ENCODE measurements at regions not wholly inside any gene's neighbourhood (a gene's known extent, or its start where the extent isn't known, plus 50 kb on each side); places are given as distances from the start of the nearest gene placed in this dataset.

DNA sequence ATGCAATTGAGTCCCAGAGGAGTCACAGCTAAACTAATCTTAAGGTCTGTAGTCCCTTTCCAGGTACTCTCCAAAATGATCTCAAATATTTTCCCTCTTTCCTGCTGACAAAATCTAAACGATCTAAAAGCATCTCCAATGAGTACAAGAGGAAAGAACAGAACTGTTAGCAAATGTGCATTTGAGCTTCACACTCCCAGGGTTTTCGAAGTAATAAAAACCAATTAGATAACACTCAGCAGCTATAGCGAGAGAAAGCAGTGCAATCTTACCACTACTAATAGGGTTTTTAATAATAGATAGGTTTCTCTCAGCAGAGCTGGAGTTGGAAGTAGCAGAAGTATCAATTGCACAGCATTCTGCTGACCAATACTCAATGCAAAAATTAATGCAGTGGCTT, 995.4 kb downstream of the TUSC7 start (continued):
- TF ChIP-seq, protein P1, sequence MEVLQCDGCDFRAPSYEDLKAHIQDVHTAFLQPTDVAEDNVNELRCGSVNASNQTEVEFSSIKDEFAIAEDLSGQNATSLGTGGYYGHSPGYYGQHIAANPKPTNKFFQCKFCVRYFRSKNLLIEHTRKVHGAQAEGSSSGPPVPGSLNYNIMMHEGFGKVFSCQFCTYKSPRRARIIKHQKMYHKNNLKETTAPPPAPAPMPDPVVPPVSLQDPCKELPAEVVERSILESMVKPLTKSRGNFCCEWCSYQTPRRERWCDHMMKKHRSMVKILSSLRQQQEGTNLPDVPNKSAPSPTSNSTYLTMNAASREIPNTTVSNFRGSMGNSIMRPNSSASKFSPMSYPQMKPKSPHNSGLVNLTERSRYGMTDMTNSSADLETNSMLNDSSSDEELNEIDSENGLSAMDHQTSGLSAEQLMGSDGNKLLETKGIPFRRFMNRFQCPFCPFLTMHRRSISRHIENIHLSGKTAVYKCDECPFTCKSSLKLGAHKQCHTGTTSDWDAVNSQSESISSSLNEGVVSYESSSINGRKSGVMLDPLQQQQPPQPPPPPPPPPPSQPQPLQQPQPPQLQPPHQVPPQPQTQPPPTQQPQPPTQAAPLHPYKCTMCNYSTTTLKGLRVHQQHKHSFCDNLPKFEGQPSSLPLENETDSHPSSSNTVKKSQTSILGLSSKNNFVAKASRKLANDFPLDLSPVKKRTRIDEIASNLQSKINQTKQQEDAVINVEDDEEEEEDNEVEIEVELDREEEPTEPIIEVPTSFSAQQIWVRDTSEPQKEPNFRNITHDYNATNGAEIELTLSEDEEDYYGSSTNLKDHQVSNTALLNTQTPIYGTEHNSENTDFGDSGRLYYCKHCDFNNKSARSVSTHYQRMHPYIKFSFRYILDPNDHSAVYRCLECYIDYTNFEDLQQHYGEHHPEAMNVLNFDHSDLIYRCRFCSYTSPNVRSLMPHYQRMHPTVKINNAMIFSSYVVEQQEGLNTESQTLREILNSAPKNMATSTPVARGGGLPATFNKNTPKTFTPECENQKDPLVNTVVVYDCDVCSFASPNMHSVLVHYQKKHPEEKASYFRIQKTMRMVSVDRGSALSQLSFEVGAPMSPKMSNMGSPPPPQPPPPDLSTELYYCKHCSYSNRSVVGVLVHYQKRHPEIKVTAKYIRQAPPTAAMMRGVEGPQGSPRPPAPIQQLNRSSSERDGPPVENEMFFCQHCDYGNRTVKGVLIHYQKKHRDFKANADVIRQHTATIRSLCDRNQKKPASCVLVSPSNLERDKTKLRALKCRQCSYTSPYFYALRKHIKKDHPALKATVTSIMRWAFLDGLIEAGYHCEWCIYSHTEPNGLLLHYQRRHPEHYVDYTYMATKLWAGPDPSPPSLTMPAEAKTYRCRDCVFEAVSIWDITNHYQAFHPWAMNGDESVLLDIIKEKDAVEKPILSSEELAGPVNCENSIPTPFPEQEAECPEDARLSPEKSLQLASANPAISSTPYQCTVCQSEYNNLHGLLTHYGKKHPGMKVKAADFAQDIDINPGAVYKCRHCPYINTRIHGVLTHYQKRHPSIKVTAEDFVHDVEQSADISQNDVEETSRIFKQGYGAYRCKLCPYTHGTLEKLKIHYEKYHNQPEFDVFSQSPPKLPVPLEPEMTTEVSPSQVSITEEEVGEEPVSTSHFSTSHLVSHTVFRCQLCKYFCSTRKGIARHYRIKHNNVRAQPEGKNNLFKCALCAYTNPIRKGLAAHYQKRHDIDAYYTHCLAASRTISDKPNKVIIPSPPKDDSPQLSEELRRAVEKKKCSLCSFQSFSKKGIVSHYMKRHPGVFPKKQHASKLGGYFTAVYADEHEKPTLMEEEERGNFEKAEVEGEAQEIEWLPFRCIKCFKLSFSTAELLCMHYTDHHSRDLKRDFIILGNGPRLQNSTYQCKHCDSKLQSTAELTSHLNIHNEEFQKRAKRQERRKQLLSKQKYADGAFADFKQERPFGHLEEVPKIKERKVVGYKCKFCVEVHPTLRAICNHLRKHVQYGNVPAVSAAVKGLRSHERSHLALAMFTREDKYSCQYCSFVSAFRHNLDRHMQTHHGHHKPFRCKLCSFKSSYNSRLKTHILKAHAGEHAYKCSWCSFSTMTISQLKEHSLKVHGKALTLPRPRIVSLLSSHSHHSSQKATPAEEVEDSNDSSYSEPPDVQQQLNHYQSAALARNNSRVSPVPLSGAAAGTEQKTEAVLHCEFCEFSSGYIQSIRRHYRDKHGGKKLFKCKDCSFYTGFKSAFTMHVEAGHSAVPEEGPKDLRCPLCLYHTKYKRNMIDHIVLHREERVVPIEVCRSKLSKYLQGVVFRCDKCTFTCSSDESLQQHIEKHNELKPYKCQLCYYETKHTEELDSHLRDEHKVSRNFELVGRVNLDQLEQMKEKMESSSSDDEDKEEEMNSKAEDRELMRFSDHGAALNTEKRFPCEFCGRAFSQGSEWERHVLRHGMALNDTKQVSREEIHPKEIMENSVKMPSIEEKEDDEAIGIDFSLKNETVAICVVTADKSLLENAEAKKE (CRISPR knock-in tag; IDR thresholded peaks at IDR 0.05), result no peak
- TF ChIP-seq EZH2phosphoT487 (IDR thresholded peaks at IDR 0.05; ENCODE audit: unreplicated experiment) (no peak), CREB1 (CRISPR knock-in tag; IDR thresholded peaks at IDR 0.05; ENCODE audit: low read depth) (no peak)

DNA sequence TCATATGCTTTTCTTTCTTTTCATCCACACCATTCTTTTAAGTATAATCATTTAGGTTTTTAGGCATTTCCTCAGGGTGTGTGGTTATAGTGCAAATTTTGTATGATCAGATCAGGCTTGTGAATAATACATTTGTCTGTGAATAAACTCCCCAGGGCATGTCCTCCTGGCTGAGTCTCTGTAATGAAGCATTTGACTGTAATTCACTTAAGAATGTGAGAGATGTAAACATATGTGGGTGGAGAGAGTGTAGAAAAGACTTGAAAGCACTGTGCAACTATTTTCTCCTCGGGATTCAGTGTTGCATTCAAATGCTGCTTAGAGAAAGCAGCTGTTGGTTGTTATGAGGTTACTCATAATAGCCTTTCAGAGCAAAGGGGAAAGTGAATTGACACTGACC, 996.5 kb downstream of the TUSC7 start:
- ATAC-seq, result no peak
- DNase-seq (ENCODE audit: low spot score), result no peak
- no peak overlapping the region for H3K4me2 ChIP-seq
- TF ChIP-seq EZH2 (IDR thresholded peaks at IDR 0.05; ENCODE audit: low read depth, unreplicated experiment), result no peak
- TF ChIP-seq, protein P2, sequence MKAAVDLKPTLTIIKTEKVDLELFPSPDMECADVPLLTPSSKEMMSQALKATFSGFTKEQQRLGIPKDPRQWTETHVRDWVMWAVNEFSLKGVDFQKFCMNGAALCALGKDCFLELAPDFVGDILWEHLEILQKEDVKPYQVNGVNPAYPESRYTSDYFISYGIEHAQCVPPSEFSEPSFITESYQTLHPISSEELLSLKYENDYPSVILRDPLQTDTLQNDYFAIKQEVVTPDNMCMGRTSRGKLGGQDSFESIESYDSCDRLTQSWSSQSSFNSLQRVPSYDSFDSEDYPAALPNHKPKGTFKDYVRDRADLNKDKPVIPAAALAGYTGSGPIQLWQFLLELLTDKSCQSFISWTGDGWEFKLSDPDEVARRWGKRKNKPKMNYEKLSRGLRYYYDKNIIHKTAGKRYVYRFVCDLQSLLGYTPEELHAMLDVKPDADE (IDR thresholded peaks at IDR 0.05), result no peak
- TF ChIP-seq STAT1 (IDR thresholded peaks at IDR 0.05; ENCODE audit: unreplicated experiment), result no peak
- no peak for TF ChIP-seq ZNF114 (CRISPR knock-in tag; IDR thresholded peaks at IDR 0.05)
- TF ChIP-seq ZNF331 (CRISPR knock-in tag; IDR thresholded peaks at IDR 0.05; ENCODE audit: low read depth), result no peak
- no peak for TF ChIP-seq POLR2AphosphoS5 (IDR thresholded peaks at IDR 0.05; ENCODE audit: low read depth)
- no peak for TF ChIP-seq NANOG (IDR thresholded peaks at IDR 0.05; ENCODE audit: borderline replicate concordance)
- TF ChIP-seq CREB1 (CRISPR knock-in tag; IDR thresholded peaks at IDR 0.05; ENCODE audit: low read depth), result no peak
- no peak for TF ChIP-seq EZH2phosphoT487 (IDR thresholded peaks at IDR 0.05; ENCODE audit: unreplicated experiment)
- TF ChIP-seq, protein P3, sequence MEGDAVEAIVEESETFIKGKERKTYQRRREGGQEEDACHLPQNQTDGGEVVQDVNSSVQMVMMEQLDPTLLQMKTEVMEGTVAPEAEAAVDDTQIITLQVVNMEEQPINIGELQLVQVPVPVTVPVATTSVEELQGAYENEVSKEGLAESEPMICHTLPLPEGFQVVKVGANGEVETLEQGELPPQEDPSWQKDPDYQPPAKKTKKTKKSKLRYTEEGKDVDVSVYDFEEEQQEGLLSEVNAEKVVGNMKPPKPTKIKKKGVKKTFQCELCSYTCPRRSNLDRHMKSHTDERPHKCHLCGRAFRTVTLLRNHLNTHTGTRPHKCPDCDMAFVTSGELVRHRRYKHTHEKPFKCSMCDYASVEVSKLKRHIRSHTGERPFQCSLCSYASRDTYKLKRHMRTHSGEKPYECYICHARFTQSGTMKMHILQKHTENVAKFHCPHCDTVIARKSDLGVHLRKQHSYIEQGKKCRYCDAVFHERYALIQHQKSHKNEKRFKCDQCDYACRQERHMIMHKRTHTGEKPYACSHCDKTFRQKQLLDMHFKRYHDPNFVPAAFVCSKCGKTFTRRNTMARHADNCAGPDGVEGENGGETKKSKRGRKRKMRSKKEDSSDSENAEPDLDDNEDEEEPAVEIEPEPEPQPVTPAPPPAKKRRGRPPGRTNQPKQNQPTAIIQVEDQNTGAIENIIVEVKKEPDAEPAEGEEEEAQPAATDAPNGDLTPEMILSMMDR (conservative IDR thresholded peaks at IDR 0.05; ENCODE audit: low read depth in 2 of 2), result no peak
- TF ChIP-seq JUNB (IDR thresholded peaks at IDR 0.05; ENCODE audit: unreplicated experiment), result no peak

More for the DNA sequence above, 996.5 kb downstream of the TUSC7 start:
- Histone ChIP-seq H3K9me2 (ENCODE audit: insufficient read depth) (peaks cover 10% of the 10 kb centered on the region; the same call in 1 of the 2 replicates), H2AFZ (no peak overlapping the region), H3F3A (replicated peaks; ENCODE audit: low read depth) (no peaks in the 10 kb centered on the region), H3K4me3 (no peak overlapping the region), H3K4me1 (ENCODE audit: insufficient read depth) (no peaks in the 10 kb centered on the region), H3K27me3 (ENCODE audit: insufficient read depth) (no peaks in the 10 kb centered on the region), H4K20me1 (replicated peaks; ENCODE audit: insufficient read depth) (no peaks in the 10 kb centered on the region), H3K36me3 (ENCODE audit: insufficient read depth) (no peaks in the 10 kb centered on the region), H3K27ac (ENCODE audit: low read depth) (no peak overlapping the region), H3K79me2 (replicated peaks; ENCODE audit: insufficient read depth) (no peaks in the 10 kb centered on the region)
- Mint-ChIP-seq H3K4me3 (no peak overlapping the region), H3K4me1 (no peaks in the 10 kb centered on the region), H3K27ac (no peak overlapping the region), H3K27me3 (ENCODE audit: insufficient read depth, low read depth, poor library complexity) (no peaks in the 10 kb centered on the region), H3K9me3 (no peaks in the 10 kb centered on the region), H3K36me3 (ENCODE audit: low read depth) (no peaks in the 10 kb centered on the region)

Measured in GM23338 (cell line).